HG03095 (cell line): ENCODE measurements at regions not wholly inside any gene's neighbourhood (a gene's known extent, or its start where the extent isn't known, plus 50 kb on each side); places are given as distances from the start of the nearest gene placed in this dataset.

ENCODE experiments used
- ATAC-seq: cut with Tn5 transposase; IDR thresholded peaks from one replicate; pipeline ENCODE4 v1.9.1; 2021; ENCODE audit warnings: moderate library complexity; ENCODE audit not compliant: unreplicated experiment

GRCh38 chr1:233514946-233515391 lies 98.9 kb upstream of the KCNK1 start:
- no peak for ATAC-seq

GRCh38 chr1:233516732-233517131 lies 97.2 kb upstream of the KCNK1 start:
- no peak for ATAC-seq

- no peak for ATAC-seq
Measured at GRCh38 chr1:233518344-233518743, 95.6 kb upstream of the KCNK1 start.

- no peak for ATAC-seq
Measured at GRCh38 chr1:233520261-233521191, 93.4 kb upstream of the KCNK1 start.

- no peak for ATAC-seq
Measured at GRCh38 chr1:233523047-233523446, 90.9 kb upstream of the KCNK1 start.

GRCh38 chr1:233527818-233528217 lies 86.1 kb upstream of the KCNK1 start:
- ATAC-seq = no peak

- ATAC-seq = no peak
Measured at GRCh38 chr1:233530665-233531386, 83.1 kb upstream of the KCNK1 start.

GRCh38 chr1:233540816-233541215 lies 73.1 kb upstream of the KCNK1 start:
- no peak for ATAC-seq

- ATAC-seq = no peak
Measured at GRCh38 chr1:233543338-233544255, 70.3 kb upstream of the KCNK1 start.

GRCh38 chr1:233544304-233544703 lies 69.6 kb upstream of the KCNK1 start:
- ATAC-seq = no peak

- ATAC-seq = no peak
Measured at GRCh38 chr1:233547726-233548125, 66.2 kb upstream of the KCNK1 start.

- no peak for ATAC-seq
Measured at GRCh38 chr1:233549404-233549803, 64.5 kb upstream of the KCNK1 start.

- ATAC-seq = no peak
Measured at GRCh38 chr1:233549917-233550316, 64.0 kb upstream of the KCNK1 start.

GRCh38 chr1:233554037-233554436 lies 59.9 kb upstream of the KCNK1 start:
- no peak for ATAC-seq

GRCh38 chr1:233561708-233562426 lies 52.0 kb upstream of the KCNK1 start:
- no peak for ATAC-seq
